Kidney epithelial cell (primary cell): ENCODE measurements at regions not wholly inside any gene's neighbourhood (a gene's known extent, or its start where the extent isn't known, plus 50 kb on each side); places are given as distances from the start of the nearest gene placed in this dataset.

Experiments
- DNase-seq: peaks from one replicate; pipeline ENCODE4 v3.0.0-alpha.2; 2010; ENCODE audit warnings: low read depth
- H3K27me3 ChIP-seq: 2 replicates; pipeline ENCODE4 v1.6.0; 2011; ENCODE audit warnings: low read length; ENCODE audit not compliant: control insufficient read depth, insufficient read depth
- H3K36me3 ChIP-seq: 2 replicates; pipeline ENCODE4 v1.5.1; 2011; ENCODE audit warnings: low read length; ENCODE audit not compliant: control insufficient read depth, insufficient read depth
- H3K4me3 ChIP-seq: 2 replicates; pipeline ENCODE4 v1.5.1; 2011; ENCODE audit warnings: low read depth, mild to moderate bottlenecking, control low read depth, low read length
- CTCF ChIP-seq: IDR thresholded peaks from 2 replicates; pipeline ENCODE4 v1.5.1; 2011; ENCODE audit warnings: mild to moderate bottlenecking, moderate library complexity, low read length, control low read depth, inconsistent platforms; ENCODE audit not compliant: insufficient read depth, poor library complexity, severe bottlenecking

DNA sequence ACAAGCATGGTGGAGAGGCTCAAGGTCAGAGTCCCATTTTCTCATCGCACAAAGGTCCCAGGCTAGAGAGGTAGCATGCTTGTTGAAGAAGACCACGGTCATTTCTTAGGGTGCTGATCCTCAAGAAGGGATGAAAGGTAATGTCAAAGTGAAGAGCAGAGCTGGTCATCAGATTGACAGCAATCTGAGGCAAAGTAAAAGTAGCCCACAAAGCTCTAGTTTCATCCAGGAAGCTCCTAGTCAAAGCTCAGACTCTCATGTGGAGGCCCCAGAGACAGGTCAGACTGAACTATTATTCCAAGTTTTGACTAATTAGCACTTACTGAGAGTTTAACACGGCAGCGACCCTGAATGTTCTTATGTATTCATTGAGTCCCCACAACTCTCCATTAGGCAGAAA is 270.6 kb downstream of the RPS29 start:
- Histone ChIP-seq H3K27me3 (no peaks in the 10 kb centered on the region), H3K4me3 (no peak overlapping the region), H3K36me3 (no peaks in the 10 kb centered on the region)
- TF ChIP-seq CTCF, result no peak
- no peak for DNase-seq

GRCh38 chr14:49314737-49315136 is 271.4 kb downstream of the RPS29 start:
- H3K4me3 ChIP-seq, result no peak overlapping the region
- no peak for DNase-seq
- no peak for TF ChIP-seq CTCF
- no peaks in the 10 kb centered on the region for H3K27me3 ChIP-seq
- no peaks in the 10 kb centered on the region for H3K36me3 ChIP-seq

- Histone ChIP-seq H3K27me3 (no peaks in the 10 kb centered on the region), H3K36me3 (no peaks in the 10 kb centered on the region), H3K4me3 (no peak overlapping the region)
- no peak for DNase-seq
- TF ChIP-seq CTCF, result no peak
Measured at GRCh38 chr14:49313108-49313507, 273.1 kb downstream of the RPS29 start.

- Histone ChIP-seq H3K4me3 (no peak overlapping the region), H3K27me3 (no peaks in the 10 kb centered on the region), H3K36me3 (no peaks in the 10 kb centered on the region)
- no peak for DNase-seq
- no peak for TF ChIP-seq CTCF
Measured at GRCh38 chr14:49310298-49310697, 275.9 kb downstream of the RPS29 start.

DNA sequence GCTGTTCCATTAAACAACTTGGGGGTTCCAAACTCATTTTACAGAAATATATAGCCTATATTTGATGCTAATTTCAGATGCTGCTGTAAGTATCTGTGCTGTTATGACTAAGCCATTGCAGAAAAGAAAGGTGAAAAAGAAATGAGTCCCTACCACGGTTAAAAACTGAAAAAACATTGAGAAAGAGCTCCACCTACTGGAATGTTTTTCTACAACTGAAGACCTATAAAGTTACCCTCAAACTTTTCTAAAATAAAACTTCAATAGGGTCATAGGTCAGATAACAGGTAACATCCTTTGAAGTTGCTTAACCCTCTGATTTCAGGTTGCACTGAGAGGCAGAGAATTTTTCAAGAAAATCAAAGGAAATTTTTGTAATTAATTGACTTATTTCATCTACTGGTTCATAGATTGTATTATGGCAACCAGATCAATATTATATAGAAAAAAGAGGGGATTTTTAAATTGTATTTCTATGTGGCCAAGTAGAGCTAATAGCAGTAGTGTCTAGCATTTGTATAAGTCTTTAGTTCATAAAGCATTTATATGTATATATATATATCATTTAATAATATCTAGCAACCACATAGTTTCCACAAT is 279.9 kb downstream of the RPS29 start:
- no peaks in the 10 kb centered on the region for H3K27me3 ChIP-seq
- no peak overlapping the region for H3K4me3 ChIP-seq
- H3K36me3 ChIP-seq, result no peaks in the 10 kb centered on the region
- TF ChIP-seq CTCF, result peak; percentile 44
- no peak for DNase-seq

DNA sequence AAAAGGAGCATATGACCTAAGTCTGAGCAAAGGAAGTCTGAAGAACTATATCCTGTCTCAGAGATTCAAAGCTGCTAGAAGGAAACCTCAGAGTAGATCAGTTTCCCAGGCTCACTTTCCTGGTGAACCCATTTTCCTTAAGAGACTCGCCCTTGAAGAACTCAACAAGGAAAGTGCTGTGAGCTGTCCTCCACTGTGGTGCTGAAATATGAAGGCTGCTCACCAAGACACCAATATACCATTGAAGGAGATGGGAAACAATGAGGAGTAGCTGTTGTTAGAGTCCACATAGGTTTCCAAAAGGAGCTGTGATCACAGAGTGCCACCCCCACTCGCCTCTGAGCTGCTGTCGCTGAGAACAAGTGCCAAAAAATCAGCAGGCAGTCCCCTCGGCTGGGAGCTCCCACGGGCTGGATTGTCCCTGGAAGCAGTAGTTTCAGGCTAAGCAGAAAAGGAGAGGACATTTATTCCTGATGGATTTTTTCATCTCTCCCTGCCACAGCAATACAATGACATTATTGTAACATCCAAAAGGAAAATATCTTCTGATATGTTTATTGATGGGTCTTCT is 282.1 kb downstream of the RPS29 start:
- Histone ChIP-seq H3K4me3 (no peak overlapping the region), H3K36me3 (no peaks in the 10 kb centered on the region), H3K27me3 (no peaks in the 10 kb centered on the region)
- no peak for TF ChIP-seq CTCF
- peak; percentile 14 for DNase-seq
